CD4-positive, alpha-beta T cell treated with Interleukin-4 for 1 hour (primary cell): ENCODE measurements at regions not wholly inside any gene's neighbourhood (a gene's known extent, or its start where the extent isn't known, plus 50 kb on each side); places are given as distances from the start of the nearest gene placed in this dataset.

Source experiments
- DNase-seq, 2 donors: peaks; one replicate each; pipeline ENCODE4 v3.0.0-alpha.2; 2020 to 2022

DNA sequence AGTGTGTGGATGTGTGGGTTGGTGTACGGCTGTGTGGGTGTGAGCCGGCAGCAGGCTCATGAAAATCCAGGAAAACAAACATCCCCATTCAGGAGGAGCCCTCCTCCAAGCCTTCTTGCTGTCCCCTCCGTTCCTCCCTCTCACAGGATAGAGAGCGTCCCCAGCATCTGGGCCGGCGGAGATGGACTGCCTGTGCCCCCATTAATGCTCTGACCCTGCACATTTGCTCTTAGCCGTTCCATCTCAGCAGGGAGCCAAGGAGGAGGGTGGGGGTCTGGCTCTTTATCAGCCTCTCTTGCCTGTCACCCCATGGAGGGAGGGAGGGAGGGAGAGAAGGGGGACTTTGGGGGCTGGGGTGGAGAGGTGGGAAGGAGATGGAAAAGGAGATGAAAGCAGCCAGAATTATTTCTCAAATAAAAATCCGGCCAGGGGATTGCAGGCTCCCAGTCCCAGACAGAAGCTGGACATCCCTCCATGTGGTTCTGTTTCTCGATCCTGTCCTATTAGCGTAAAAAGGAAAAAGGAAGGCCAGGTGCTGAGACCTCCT, 240.0 kb upstream of the ZFHX3 start:
- no peak for DNase-seq

DNA sequence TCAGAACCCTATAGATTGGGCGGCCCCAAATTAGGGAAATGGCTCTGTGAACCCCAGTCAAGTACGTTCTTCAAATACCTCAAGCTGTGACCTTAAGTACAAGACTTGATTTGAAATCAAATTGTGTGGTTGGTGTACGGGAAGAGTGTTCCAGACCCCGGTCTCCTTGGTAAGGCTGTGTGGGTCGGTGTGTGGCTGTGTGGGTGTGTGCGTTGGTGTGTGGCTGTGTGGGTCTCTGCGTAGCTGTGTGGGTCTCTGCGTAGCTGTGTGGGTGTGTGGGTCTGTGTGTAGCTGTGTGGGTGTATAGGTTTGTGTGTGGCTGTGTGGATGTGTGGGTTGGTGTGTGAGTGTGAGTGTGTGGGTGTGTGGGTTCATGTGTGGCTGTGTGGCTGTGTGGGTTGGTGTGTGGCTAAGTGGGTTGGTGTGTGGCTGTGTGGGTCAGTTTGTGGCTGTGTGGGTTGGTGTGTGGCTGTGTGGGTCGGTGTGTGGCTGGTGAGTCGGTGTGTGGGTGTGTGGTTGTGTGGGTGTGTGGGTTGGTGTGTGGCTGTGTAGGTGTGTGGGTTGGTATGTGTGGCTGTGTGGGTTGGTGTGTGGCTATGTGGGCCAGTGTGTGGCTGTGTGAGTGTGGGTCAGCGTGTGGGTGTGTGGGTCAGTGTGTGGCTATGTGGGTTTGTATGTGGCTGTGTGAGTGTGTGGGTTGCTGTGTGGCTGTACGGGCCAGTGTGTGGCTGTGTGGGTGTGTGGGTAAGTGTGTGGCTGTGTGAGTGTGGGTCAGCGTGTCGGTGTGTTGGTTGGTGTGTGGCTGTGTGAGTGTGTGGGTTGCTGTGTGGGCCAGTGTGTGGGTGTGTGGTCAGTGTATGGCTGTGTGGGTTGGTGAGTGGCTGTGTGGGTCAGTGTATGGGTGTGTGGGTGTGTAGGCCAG, 238.7 kb upstream of the ZFHX3 start:
- no peak for DNase-seq

DNA sequence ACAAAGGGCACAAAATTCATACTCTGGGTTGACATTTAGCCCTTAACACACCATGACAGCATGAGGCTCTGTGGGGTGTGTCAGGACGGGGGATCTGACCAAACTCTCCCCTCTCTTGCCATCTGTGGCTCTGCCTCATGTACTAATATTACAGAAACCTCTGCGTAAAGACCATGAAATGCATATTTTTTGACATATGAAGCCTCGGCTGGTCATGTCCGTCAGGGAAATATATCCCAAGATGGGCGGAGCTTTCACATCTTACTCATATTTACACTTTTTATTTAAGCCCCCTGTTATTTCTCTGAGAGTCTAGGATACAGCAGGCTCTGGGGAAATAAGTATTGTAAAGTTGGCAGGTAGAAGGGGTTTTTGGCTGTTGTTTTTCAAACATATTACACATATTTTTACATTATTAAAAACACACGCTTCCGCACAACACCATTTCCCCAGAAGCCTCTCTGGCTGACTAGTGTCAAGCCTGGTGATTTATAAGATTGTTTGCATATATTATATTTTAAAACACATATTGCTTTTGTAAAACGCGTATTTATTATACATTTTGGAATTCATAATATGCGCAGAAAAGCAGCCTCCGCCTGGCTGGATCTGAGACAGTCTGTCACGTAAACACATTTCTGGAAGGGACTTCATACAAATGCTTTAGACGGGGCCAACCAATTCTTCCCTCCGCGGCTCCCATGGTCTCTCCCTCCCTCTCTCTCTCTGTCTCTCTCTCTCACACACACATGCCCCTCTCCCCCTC, 237.7 kb upstream of the ZFHX3 start:
- DNase-seq: no peak

DNA sequence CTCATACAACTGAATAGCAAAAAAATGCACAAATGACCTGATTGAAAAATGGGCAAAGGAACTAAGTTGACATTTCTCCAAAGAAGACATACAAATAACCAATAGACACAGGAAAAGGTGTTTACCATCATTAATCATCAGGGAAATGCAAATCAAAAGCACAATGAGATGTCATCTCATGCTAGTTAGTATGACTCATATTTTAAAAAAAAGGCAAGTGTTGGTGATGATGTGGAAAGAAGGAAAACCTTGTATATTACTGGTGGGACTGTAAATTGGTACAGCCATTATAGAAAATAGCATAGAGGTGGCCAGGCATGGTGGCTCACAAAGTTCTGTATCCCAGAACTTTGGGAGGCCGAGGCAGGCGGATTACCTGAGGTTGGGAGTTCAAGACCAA, 232.5 kb upstream of the ZFHX3 start:
- no peak for DNase-seq

DNA sequence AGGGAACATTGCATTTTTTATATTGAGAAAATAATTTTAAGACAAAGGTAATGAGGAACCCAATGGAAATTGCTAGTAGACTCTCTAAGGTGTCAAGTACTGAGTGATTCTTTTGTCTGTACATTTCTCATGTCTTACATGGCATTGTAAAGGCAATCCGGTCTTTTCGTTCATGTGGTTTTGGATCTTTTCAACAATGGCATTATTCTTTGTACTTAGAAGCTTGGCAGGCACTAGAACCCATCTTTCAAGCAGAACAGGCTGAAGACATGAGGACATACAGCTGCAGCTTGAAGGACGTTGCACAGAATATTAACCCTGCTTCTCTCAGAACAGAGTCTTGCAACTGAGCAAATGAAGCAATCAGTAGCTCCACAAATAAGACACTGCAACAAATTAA, 231.5 kb upstream of the ZFHX3 start:
- DNase-seq: no peak

DNA sequence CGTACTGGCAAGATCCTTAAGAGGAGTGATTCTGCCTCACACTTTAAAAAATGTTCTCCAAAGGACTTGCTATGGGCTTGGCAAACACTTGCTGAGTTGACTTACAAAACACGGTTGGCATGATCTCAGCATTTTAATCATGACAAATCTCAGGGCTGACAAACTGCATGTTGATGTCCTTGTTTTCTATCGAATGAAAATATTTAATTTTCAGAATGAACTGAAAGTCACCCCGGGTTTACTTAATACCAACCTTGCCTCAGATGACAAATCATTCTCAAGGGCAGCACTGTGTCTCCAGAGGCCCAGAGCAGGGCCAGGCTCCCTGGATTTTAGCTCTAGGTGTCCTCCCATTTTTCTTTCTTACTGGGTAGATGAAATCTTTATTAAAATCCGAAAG, 229.1 kb upstream of the ZFHX3 start:
- no peak for DNase-seq

DNA sequence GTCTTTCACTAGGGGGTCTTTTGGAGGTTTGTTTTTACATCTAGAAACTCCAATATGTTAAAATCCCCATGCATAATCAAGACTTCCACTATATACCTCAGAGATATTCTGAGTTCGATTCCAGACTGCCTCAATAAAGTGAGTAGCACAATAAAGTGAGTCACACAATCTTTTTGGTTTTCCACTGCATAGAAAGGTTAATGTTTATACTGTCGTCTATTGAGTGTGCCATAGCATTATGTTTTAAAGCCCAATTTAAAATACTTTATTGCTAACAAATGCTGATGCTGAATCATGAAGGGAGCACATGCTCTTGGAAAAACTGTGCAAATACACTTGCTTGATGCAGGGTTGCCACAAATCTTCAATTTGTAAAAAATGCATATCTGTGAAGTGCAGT, 227.5 kb upstream of the ZFHX3 start:
- no peak for DNase-seq

DNA sequence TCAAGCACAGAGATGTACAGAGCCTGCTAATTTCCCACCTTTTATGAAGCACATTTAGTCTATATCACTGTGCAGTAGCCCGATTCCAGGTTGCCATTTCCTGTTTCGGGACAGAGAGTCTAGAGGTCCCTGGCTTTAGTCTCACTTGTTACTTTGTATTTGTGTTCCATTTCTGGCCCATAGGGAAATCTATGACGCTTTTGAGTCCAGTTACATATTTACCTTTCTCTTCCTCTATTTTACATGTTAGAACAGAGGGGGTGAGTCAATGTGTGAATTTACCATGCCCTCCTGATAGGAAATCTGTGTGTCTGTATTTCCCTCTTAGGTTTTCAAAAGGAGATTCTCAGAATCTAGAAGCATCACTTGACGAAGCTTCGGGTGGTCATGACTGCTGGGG, 227.1 kb upstream of the ZFHX3 start:
- no peak for DNase-seq

DNA sequence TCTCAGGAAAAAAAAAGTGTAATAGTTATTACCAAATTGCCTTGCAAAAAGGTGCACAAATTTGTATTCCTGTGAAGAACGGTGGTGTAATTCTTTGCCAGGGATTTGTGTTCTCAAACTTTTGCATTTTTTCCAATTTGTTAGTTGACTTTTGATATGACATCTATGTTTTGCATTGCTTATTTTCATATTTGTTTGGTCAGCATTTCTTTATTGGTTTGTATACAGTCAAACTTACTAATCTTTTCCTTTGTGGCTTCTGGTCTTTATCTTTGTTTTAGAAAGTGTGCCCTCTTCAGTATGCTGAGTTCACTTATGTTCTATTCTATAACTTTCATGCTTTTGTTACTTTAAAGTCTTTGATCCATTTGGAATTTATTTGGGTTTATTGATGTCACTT, 226.2 kb upstream of the ZFHX3 start:
- no peak for DNase-seq

DNA sequence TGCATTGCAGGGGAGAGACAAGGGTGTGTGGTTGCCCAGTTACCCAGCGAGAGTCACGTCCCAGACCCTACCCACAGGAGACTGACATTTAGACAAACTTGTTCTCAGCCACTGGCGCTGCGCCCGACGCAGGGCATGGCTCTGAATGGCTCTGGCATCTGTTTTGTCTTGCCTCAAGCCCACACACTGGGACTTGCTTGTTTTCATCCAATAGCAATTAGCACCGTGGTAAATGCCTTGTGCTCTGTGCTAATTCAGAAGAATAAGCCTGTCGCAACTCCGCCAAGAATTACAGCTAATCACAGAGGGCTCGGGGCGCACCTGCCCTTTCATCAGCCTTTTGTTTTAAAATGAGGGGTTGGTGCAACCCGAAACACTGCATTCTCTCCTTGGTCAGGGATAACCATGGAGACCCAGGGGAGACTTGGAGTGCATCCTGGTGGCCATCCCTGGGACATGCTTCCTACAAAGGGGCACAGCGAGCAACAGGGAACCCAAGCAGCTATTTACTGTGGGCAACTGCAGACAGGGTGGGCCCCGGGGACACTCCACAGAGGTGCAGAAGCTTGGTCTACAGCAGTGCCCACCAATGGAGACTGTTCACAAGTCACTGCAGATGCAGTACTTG, 220.6 kb upstream of the ZFHX3 start:
- no peak for DNase-seq

DNA sequence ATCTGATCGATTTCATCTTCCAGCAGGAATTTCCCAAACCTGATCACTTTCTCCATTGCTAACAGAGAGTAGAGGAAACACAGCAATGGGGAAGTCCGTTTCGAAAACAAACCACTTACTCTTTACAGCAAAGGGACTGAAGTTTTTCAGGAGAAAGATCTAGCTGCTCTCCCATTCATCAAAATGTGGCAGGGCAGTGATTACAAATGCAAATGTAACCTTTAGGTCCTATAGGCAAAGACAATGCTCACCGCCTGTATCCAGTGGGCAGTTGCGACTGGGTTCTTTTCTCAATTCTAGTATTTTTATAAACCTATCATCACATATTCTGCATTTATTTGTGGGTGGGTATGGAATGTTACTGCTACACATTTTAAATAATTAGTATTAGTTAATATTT, 218.0 kb upstream of the ZFHX3 start:
- DNase-seq: no peak

DNA sequence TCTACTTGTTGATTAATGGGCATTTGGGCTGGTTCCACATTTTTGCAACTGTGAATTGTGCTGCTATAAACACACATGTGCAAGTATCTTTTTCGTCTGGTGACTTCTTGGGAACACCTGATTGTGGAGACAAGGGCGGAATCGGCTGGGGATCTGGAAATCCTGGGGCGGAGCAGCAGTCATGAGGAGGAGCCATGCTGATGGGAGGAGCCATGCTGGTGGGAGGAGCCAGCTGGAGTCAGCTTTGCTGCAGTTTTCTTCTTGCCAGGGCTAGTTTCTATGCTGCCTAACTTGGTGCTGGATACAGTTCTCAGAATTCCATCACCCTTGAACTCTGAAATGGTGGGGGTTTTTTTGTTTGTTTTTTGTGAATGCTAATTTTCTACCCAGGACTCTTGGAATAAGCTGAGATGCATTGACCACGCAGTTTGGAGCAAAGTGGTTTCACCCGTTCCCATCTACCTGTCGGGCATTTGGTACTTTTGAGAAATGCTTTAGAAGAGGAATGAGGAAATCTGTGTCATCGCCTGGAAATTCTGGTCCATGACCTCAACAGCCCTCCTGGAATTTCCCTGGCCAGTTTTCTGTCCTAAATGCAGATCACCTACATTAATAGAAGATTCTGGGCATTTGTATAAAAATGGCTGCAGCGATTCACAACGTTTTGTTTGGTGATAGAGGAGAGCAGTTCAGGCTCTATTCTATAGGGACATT, 217.4 kb upstream of the ZFHX3 start:
- DNase-seq: no peak

DNA sequence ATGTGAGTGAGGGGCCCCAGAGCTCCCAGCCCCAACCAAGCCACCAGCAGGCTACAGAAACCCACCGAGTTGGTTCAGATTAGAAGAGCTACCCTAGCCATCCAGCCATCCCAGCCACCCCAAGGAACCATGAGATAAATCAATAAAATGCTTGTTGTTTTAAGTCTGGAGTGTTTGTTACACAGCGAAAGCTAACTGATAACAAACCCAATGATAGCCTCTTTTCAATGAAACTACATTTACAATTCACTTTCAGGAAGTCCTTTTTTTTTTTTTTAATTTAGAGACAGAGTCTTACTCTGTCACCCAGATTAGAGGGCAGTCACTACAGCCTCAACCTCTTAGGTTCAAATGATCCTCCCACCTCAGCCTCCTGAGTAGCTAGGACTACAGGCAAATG, 215.0 kb upstream of the ZFHX3 start:
- no peak for DNase-seq

DNA sequence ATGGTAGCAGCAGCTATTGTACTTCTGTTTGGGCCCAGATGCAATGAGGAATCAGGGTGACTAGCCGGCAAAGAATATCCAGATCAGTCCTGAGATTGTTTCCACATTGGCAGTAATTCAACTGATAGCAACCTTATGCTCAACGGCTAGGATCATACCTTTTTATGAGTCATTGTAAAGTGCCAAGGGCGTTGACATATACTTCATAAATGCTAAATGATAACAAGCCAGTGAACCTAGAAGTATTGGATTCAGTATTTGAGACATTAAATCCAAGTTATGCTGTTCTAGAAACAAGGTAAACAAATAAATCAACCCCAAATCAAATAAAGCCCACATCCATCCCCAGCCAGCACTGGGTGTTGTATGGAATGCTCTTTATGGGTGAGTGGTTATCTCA, 207.1 kb upstream of the ZFHX3 start:
- no peak for DNase-seq

DNA sequence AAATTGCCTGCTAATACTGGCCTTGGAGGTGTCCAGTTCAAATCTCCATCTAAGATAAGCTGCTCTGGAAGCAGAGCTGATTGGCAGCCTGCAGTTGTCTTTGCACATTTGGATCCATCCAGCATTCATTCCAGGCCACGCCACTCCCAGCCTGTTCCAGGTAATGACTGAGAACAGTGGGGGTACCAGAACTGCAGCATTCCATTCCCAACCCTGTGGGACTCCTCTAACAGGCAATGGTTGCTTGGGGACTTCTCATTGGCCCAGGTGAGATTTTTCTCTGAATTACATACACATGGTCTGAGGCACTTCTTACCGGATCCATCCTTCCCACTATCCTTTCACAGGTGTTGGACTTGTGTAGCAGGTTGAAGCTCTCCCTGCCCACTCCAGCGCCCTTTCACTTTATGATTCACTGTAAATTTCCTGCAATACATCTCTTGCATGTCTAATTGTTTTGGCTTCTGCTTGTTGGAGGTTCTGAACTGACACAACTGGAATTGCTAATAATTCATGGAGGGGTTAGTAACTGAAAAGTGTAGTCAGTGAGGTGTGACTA, 206.1 kb upstream of the ZFHX3 start:
- DNase-seq: no peak

DNA sequence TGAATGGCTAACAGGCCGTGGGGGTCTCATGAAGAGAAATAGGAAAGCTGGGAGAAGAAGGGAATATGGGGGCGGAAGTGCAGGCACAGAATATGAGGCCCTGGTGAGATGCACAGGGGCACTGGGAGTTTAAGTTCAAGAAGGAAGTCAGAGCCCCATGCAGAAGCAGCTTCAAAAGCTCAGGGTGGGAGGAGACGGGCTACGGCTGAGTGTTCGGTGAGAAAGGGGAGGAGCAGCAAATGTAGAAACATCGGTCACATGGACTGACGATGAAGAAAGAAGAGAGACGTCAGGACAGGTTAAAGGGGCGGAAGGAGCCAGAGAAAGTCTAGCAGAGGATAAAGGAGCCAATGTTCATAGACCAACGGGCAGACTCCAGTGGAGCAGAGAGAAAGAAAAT, 204.5 kb upstream of the ZFHX3 start:
- DNase-seq: no peak

DNA sequence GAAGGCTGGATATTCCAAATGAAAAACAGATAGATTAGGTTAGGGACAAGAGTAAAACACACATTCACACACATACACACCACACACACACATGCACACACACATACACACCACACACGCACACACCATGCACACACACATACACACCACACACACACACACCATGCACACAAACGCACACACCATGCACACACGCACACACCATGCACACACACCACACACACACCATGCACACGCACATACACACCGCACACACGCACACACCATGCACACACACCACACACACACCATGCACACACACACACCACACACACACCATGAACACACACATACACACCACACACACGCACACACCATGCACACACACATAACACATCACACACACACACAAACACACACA, 203.7 kb upstream of the ZFHX3 start:
- DNase-seq: no peak

DNA sequence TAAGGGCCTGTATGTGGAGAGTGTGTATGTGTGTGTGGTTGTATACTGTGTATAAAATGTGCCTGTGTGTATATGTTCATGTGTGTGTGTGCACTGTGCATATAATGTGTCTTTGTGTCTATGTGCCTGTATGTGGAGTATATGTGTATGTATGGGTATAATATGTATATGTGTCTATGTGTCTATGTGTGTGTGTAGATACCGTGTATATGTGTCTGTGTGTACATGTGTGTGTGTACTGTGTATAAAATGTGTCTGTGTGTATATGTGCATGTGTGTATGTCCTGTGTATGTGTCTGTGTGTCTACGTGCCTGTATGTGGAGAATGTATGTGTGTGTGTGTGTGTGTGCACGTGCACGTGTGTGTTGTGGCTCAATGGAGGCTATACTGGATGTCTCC, 200.4 kb upstream of the ZFHX3 start:
- no peak for DNase-seq

DNA sequence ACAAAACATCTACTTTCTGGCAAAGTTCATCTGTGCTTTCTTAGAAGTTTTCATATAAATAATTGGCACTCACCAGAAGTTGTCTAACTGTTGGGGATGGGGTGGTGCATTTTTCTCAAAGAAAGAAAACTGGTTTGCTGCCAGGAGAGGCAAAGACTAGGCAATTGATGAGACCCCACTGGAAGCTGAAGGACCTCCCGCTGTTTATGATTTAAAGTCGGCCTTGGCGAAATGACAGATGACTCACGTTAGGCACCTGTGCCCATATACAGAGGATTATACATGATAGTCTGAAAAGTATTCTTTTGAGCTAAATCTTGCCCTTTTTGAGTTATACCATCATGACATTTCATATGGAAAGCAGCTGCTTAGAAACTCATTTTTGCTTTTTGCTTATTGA, 193.0 kb upstream of the ZFHX3 start:
- no peak for DNase-seq

DNA sequence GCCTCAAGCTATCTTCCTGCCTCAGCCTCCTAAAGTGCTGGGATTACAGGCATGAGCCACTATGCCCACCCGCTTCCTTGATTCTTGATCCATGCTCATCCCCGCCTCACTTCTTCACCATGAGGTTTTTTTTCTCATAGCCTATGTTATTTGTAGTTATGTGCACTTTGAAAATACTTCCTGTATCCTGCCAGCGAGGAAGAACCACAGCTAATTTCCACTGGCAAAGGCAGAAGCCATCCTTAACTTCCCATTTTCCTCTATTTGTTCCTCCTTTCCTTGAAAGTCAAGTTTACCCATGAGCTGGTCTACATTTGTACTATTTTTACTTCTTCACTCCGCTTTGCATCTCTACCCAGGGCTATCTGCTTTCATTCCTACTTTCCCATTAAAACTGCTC, 189.7 kb upstream of the ZFHX3 start:
- DNase-seq: no peak

DNA sequence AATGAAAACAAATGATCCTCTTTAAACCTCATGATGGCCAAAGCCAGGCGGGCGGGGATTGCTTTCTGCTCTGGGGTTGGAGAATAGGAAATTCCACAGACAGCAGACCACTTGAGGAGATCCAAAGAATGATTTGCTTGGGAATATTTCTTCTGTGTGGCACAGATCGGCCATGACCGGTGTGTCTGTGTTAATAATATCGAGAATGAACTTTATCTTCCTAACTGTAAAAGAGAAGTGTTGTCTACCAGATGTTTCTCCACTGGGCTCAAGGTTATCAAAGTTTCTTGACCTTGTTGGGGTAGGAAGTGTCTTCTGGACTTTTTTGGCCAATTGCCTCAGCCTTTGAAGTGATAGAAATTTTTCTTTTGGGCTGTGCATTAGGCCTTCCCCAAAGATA, 186.6 kb upstream of the ZFHX3 start:
- DNase-seq: no peak

DNA sequence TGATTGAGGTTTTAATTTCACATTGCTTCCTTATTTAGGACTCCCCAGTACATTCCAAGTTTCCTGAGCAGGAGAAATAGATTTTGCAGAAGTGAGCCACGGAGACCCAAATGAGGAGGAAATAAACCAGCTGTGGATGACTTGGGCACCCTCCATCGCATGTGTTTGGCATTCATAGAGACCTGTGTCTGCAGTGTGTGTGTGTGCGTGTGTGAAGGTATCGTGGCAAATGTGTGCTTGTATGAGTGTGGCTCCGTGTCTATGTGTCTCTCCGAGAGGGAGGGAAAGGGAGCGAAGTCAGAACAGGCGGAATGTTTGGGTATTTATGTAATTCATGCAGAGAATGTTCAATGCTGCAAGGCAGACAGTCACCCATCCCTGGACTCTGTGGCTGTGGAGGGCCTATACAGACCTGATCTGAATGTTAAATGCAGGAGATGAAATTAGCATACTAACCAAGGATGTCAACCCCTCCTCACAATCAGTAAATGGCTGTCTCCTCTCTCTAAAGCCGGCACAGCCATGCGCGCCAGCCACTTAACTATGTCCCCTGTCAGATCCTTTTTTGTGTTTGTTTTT, 186.0 kb upstream of the ZFHX3 start:
- DNase-seq: no peak
